ENCODE measurements at regions not wholly inside any gene's neighbourhood (a gene's known extent, or its start where the extent isn't known, plus 50 kb on each side); places are given as distances from the start of the nearest gene placed in this dataset.

- DNase-seq (no peak), FAIRE-seq (no peak)
- Histone ChIP-seq H3K9me3 (ENCODE audit: control insufficient read depth in 2 of 3, insufficient read depth in 1 of 3, low read length in 3 of 3) (peaks cover 0 to 10% (median 0%) of the 10 kb centered on the region in 3 donors), H3K27me3 (ENCODE audit: control insufficient read depth, insufficient read depth, low read length) (no peaks in the 10 kb centered on the region), H3K9ac (ENCODE audit: low read length in 3 of 3) (no peak overlapping the region), H3K27ac (ENCODE audit: low read depth in 2 of 2, low read length in 2 of 2) (no peak overlapping the region), H3K4me3 (ENCODE audit: low read length in 3 of 3) (no peak overlapping the region), H3K4me1 (ENCODE audit: control insufficient read depth in 2 of 3, insufficient read depth in 2 of 3, low read depth in 1 of 3, low read length in 3 of 3) (no peaks in the 10 kb centered on the region), H3K36me3 (ENCODE audit: control insufficient read depth in 2 of 3, insufficient read depth in 3 of 3, low read length in 3 of 3) (no peaks in the 10 kb centered on the region)
- intact Hi-C loops (cut with DNase I), result no loop called here
- TF ChIP-seq CTCF (IDR thresholded peaks at IDR 0.05; ENCODE audit: borderline replicate concordance, extremely low read depth, insufficient read depth), result no peak
Observed at GRCh38 chr5:3163626-3164025, 412.1 kb upstream of the IRX2 start.

GRCh38 chr5:3161672-3162071, 410.2 kb upstream of the IRX2 start:
- H3K9me3 ChIP-seq (ENCODE audit: control insufficient read depth in 2 of 3, insufficient read depth in 1 of 3, low read length in 3 of 3), result peaks cover 0 to 5% (median 0%) of the 10 kb centered on the region in 3 donors
- FAIRE-seq (no peak), DNase-seq (no peak)
- H3K4me3 ChIP-seq (ENCODE audit: low read length in 3 of 3), result no peak overlapping the region
- H3K36me3 ChIP-seq (ENCODE audit: control insufficient read depth in 2 of 3, insufficient read depth in 3 of 3, low read length in 3 of 3), result no peaks in the 10 kb centered on the region
- H3K27ac ChIP-seq (ENCODE audit: low read depth in 2 of 2, low read length in 2 of 2), result no peak overlapping the region
- intact Hi-C loops (cut with DNase I), result no loop called here
- no peak overlapping the region for H3K9ac ChIP-seq (ENCODE audit: low read length in 3 of 3)
- no peak for TF ChIP-seq CTCF (IDR thresholded peaks at IDR 0.05; ENCODE audit: borderline replicate concordance, extremely low read depth, insufficient read depth)
- no peaks in the 10 kb centered on the region for H3K4me1 ChIP-seq (ENCODE audit: control insufficient read depth in 2 of 3, insufficient read depth in 2 of 3, low read depth in 1 of 3, low read length in 3 of 3)
- no peaks in the 10 kb centered on the region for H3K27me3 ChIP-seq (ENCODE audit: control insufficient read depth, insufficient read depth, low read length)

- no peaks in the 10 kb centered on the region for H3K4me1 ChIP-seq (ENCODE audit: control insufficient read depth in 2 of 3, insufficient read depth in 2 of 3, low read depth in 1 of 3, low read length in 3 of 3)
- no peaks in the 10 kb centered on the region for H3K36me3 ChIP-seq (ENCODE audit: control insufficient read depth in 2 of 3, insufficient read depth in 3 of 3, low read length in 3 of 3)
- H3K27me3 ChIP-seq (ENCODE audit: control insufficient read depth, insufficient read depth, low read length), result no peaks in the 10 kb centered on the region
- no peak for TF ChIP-seq CTCF (IDR thresholded peaks at IDR 0.05; ENCODE audit: borderline replicate concordance, extremely low read depth, insufficient read depth)
- no peaks in the 10 kb centered on the region for H3K9me3 ChIP-seq (ENCODE audit: control insufficient read depth in 2 of 3, insufficient read depth in 1 of 3, low read length in 3 of 3)
- intact Hi-C loops (cut with DNase I), result no loop called here
- no peak overlapping the region for H3K4me3 ChIP-seq (ENCODE audit: low read length in 3 of 3)
- H3K27ac ChIP-seq (ENCODE audit: low read depth in 2 of 2, low read length in 2 of 2), result no peak overlapping the region
- DNase-seq (no peak), FAIRE-seq (no peak)
- H3K9ac ChIP-seq (ENCODE audit: low read length in 3 of 3), result no peak overlapping the region
Observed at GRCh38 chr5:3157214-3157613, 405.7 kb upstream of the IRX2 start.

GRCh38 chr5:3155717-3156116, 404.2 kb upstream of the IRX2 start:
- no peak for TF ChIP-seq CTCF (IDR thresholded peaks at IDR 0.05; ENCODE audit: borderline replicate concordance, extremely low read depth, insufficient read depth)
- no peak for FAIRE-seq
- intact Hi-C loops (cut with DNase I), result no loop called here
- Histone ChIP-seq H3K4me1 (ENCODE audit: control insufficient read depth in 2 of 3, insufficient read depth in 2 of 3, low read depth in 1 of 3, low read length in 3 of 3) (no peaks in the 10 kb centered on the region), H3K9me3 (ENCODE audit: control insufficient read depth in 2 of 3, insufficient read depth in 1 of 3, low read length in 3 of 3) (peaks cover 0 to 5% (median 0%) of the 10 kb centered on the region in 3 donors), H3K36me3 (ENCODE audit: control insufficient read depth in 2 of 3, insufficient read depth in 3 of 3, low read length in 3 of 3) (no peaks in the 10 kb centered on the region), H3K9ac (ENCODE audit: low read length in 3 of 3) (no peak overlapping the region), H3K27me3 (ENCODE audit: control insufficient read depth, insufficient read depth, low read length) (no peaks in the 10 kb centered on the region), H3K27ac (ENCODE audit: low read depth in 2 of 2, low read length in 2 of 2) (no peak overlapping the region), H3K4me3 (ENCODE audit: low read length in 3 of 3) (no peak overlapping the region)
- DNase-seq, result no peak
